Femur (tissue), 1 donor: ENCODE measurements at regions not wholly inside any gene's neighbourhood (a gene's known extent, or its start where the extent isn't known, plus 50 kb on each side); places are given as distances from the start of the nearest gene placed in this dataset.
A peak's percentile ranks its signal among the peaks of the same experiment; 100 is the strongest.

ENCODE experiments used
- DNase-seq: peaks from one replicate; pipeline ENCODE4 v3.0.0-alpha.2; 2017

- no peak for DNase-seq
These were observed 550.7 kb downstream of the SLC6A15 start for GRCh38 chr12:84361651-84362551.

GRCh38 chr12:84357314-84357713, 555.3 kb downstream of the SLC6A15 start:
- DNase-seq = no peak

- DNase-seq = no peak
These were observed 556.4 kb downstream of the SLC6A15 start for GRCh38 chr12:84356224-84356623.

- DNase-seq = no peak
These were observed 557.0 kb downstream of the SLC6A15 start for GRCh38 chr12:84355561-84355960.

GRCh38 chr12:84348582-84348981, 564.0 kb downstream of the SLC6A15 start:
- no peak for DNase-seq

- no peak for DNase-seq
These were observed 571.0 kb downstream of the SLC6A15 start for GRCh38 chr12:84341467-84342193.

- no peak for DNase-seq
These were observed 576.4 kb downstream of the SLC6A15 start for GRCh38 chr12:84336231-84336630.

GRCh38 chr12:84329938-84330337, 582.7 kb downstream of the SLC6A15 start:
- DNase-seq = no peak

GRCh38 chr12:84315926-84316325, 596.7 kb downstream of the SLC6A15 start:
- DNase-seq = no peak

- no peak for DNase-seq
These were observed 599.3 kb downstream of the SLC6A15 start for GRCh38 chr12:84313323-84313675.

- DNase-seq = no peak
These were observed 604.4 kb downstream of the SLC6A15 start for GRCh38 chr12:84308211-84308610.

GRCh38 chr12:84305144-84305543, 607.5 kb downstream of the SLC6A15 start:
- DNase-seq = no peak

- no peak for DNase-seq
These were observed 618.4 kb downstream of the SLC6A15 start for GRCh38 chr12:84294246-84294645.

GRCh38 chr12:84290168-84290567, 622.4 kb downstream of the SLC6A15 start:
- no peak for DNase-seq

- DNase-seq = no peak
These were observed 634.6 kb downstream of the SLC6A15 start for GRCh38 chr12:84277986-84278385.

- peak; percentile 32 for DNase-seq
These were observed 636.4 kb downstream of the SLC6A15 start for GRCh38 chr12:84276215-84276614.

GRCh38 chr12:84272324-84272723, 640.3 kb downstream of the SLC6A15 start:
- no peak for DNase-seq

- DNase-seq = no peak
These were observed 642.0 kb downstream of the SLC6A15 start for GRCh38 chr12:84270470-84271140.

- DNase-seq = no peak
These were observed 664.7 kb downstream of the SLC6A15 start for GRCh38 chr12:84247931-84248330.

GRCh38 chr12:84243686-84244085, 668.9 kb downstream of the SLC6A15 start:
- DNase-seq = no peak

GRCh38 chr12:84222841-84223240, 689.8 kb downstream of the SLC6A15 start:
- DNase-seq = no peak

- no peak for DNase-seq
These were observed 694.2 kb downstream of the SLC6A15 start for GRCh38 chr12:84218406-84218805.

GRCh38 chr12:84201976-84202375, 710.6 kb downstream of the SLC6A15 start:
- DNase-seq = no peak
